NCI-H1417 (cell line): ENCODE measurements at regions not wholly inside any gene's neighbourhood (a gene's known extent, or its start where the extent isn't known, plus 50 kb on each side); places are given as distances from the start of the nearest gene placed in this dataset.

Experiments
- DNase-seq, 3 experiments: peaks; one replicate each; lab custom pipeline; 2025; lab: John Stamatoyannopoulos, UW

- peak in 1 of 3 experiments; percentile 27 for DNase-seq
These were observed 51.4 kb upstream of the SOX2 start for GRCh38 chr3:181660337-181660736.

- DNase-seq, result no peak
These were observed 74.3 kb upstream of the SOX2 start for GRCh38 chr3:181637456-181637855.

GRCh38 chr3:181637056-181637455 lies 74.7 kb upstream of the SOX2 start:
- no peak for DNase-seq

- no peak for DNase-seq
These were observed 76.6 kb upstream of the SOX2 start for GRCh38 chr3:181635141-181635540.

GRCh38 chr3:181633556-181633955 lies 78.2 kb upstream of the SOX2 start:
- no peak for DNase-seq

- peak in 1 of 3 experiments; percentile 34 for DNase-seq
These were observed 79.8 kb upstream of the SOX2 start for GRCh38 chr3:181631901-181632300.

- DNase-seq, result no peak
These were observed 80.9 kb upstream of the SOX2 start for GRCh38 chr3:181630853-181631252.

GRCh38 chr3:181629711-181630110 lies 82.0 kb upstream of the SOX2 start:
- no peak for DNase-seq

GRCh38 chr3:181629029-181629428 lies 82.7 kb upstream of the SOX2 start:
- no peak for DNase-seq

GRCh38 chr3:181628384-181628783 lies 83.3 kb upstream of the SOX2 start:
- DNase-seq, result no peak

- DNase-seq, result peak in 2 of 3 experiments; percentile 24 to 82
These were observed 85.7 kb upstream of the SOX2 start for GRCh38 chr3:181626036-181626435.

GRCh38 chr3:181623924-181624694 lies 87.6 kb upstream of the SOX2 start:
- peak in 2 of 3 experiments; percentile 55 to 85 for DNase-seq

GRCh38 chr3:181622365-181622764 lies 89.4 kb upstream of the SOX2 start:
- DNase-seq, result peak in 1 of 3 experiments; percentile 45

GRCh38 chr3:181619897-181620296 lies 91.8 kb upstream of the SOX2 start:
- no peak for DNase-seq

- no peak for DNase-seq
These were observed 93.5 kb upstream of the SOX2 start for GRCh38 chr3:181618260-181618659.

- peak in 1 of 3 experiments; percentile 49 for DNase-seq
These were observed 95.3 kb upstream of the SOX2 start for GRCh38 chr3:181616088-181617070.

GRCh38 chr3:181615666-181616065 lies 96.1 kb upstream of the SOX2 start:
- DNase-seq, result no peak

- DNase-seq, result peak in 1 of 3 experiments; percentile 18
These were observed 96.8 kb upstream of the SOX2 start for GRCh38 chr3:181614878-181615277.

- DNase-seq, result no peak
These were observed 97.9 kb upstream of the SOX2 start for GRCh38 chr3:181613813-181614212.

- no peak for DNase-seq
These were observed 98.5 kb upstream of the SOX2 start for GRCh38 chr3:181613191-181613590.

- peak in 2 of 3 experiments; percentile 54 to 94 for DNase-seq
These were observed 100.8 kb upstream of the SOX2 start for GRCh38 chr3:181610973-181611265.

- no peak for DNase-seq
These were observed 101.4 kb upstream of the SOX2 start for GRCh38 chr3:181610083-181610972.
